ENCODE measurements at regions not wholly inside any gene's neighbourhood (a gene's known extent, or its start where the extent isn't known, plus 50 kb on each side); places are given as distances from the start of the nearest gene placed in this dataset.

- Histone ChIP-seq H4K8ac (replicated peaks; ENCODE audit: insufficient read length, low read depth, low read length) (no peak overlapping the region), H2BK120ac (ENCODE audit: low read depth, low read length, poor library complexity, severe bottlenecking) (no peak overlapping the region)
Measured at GRCh38 chr1:47650205-47650604, 212.4 kb downstream of the FOXD2 start.

More at GRCh38 chr1:47650205-47650604, 212.4 kb downstream of the FOXD2 start:
- no peaks in the 10 kb centered on the region for H3K79me1 ChIP-seq (ENCODE audit: insufficient read depth, low read depth, low read length, poor library complexity, severe bottlenecking)
- no peak overlapping the region for H3K56ac ChIP-seq (ENCODE audit: insufficient read length, low read depth, low read length)
- Mint-ChIP-seq H3K36me3 (ENCODE audit: insufficient read depth in 1 of 3, low read depth in 3 of 3) (no peaks in the 10 kb centered on the region), H3K4me3 (no peak overlapping the region), H3K4me1 (0 out of 4 replicates have a peak, but pooled peaks cover 0 to 4% of the 10 kb centered on the region in 2 experiments), H3K27me3 (ENCODE audit: low read depth) (peaks cover 31% of the 10 kb centered on the region), H3K9me3 (no peaks in the 10 kb centered on the region), H3K27ac (no peak overlapping the region; a peak in 2 of 7 replicates)
- H3K23me2 ChIP-seq (ENCODE audit: insufficient read length, low read depth, low read length, poor library complexity, severe bottlenecking), result no peaks in the 10 kb centered on the region
- no peak overlapping the region for H3K23ac ChIP-seq (ENCODE audit: insufficient read length, low read depth, low read length)
- H4K91ac ChIP-seq (ENCODE audit: insufficient read length, low read depth, low read length), result no peak overlapping the region
- H2BK15ac ChIP-seq (ENCODE audit: low read depth, low read length), result no peak overlapping the region
- H2BK20ac ChIP-seq (ENCODE audit: low read depth, low read length, poor library complexity, severe bottlenecking), result no peak overlapping the region
- TF ChIP-seq, protein P1, sequence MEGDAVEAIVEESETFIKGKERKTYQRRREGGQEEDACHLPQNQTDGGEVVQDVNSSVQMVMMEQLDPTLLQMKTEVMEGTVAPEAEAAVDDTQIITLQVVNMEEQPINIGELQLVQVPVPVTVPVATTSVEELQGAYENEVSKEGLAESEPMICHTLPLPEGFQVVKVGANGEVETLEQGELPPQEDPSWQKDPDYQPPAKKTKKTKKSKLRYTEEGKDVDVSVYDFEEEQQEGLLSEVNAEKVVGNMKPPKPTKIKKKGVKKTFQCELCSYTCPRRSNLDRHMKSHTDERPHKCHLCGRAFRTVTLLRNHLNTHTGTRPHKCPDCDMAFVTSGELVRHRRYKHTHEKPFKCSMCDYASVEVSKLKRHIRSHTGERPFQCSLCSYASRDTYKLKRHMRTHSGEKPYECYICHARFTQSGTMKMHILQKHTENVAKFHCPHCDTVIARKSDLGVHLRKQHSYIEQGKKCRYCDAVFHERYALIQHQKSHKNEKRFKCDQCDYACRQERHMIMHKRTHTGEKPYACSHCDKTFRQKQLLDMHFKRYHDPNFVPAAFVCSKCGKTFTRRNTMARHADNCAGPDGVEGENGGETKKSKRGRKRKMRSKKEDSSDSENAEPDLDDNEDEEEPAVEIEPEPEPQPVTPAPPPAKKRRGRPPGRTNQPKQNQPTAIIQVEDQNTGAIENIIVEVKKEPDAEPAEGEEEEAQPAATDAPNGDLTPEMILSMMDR (conservative IDR thresholded peaks at IDR 0.05), result no peak
- no peak overlapping the region for H3K18ac ChIP-seq (ENCODE audit: insufficient read length, low read depth, low read length)
- no peak overlapping the region for H2BK5ac ChIP-seq (ENCODE audit: insufficient read length, low read length)
- H4K20me1 ChIP-seq (ENCODE audit: control insufficient read depth, insufficient read depth, insufficient read length), result no peaks in the 10 kb centered on the region
- H3K27me3 ChIP-seq (ENCODE audit: insufficient read depth, low read length), result no peaks in the 10 kb centered on the region; the same call in 1 of the 2 replicates
- H3K9ac ChIP-seq (ENCODE audit: extremely low read depth, insufficient read length, low read length), result no peak overlapping the region
- no peak overlapping the region for H4K5ac ChIP-seq (ENCODE audit: insufficient read length, low read depth, low read length)
- H2BK12ac ChIP-seq (ENCODE audit: insufficient read length, low read depth, low read length), result no peak overlapping the region
- DNase-seq, result peak; percentile 16
- H3K4ac ChIP-seq (ENCODE audit: low read depth, low read length), result no peak overlapping the region
- 0 out of 2 replicates have a peak, but pooled peaks cover 2% of the 10 kb centered on the region for H3K4me1 ChIP-seq (ENCODE audit: insufficient read depth, low read length)
- H2AFZ ChIP-seq (ENCODE audit: low read length), result no peak overlapping the region
- no peak overlapping the region for H3K27ac ChIP-seq (ENCODE audit: insufficient read length, low read depth, low read length)
- no peaks in the 10 kb centered on the region for H3K79me2 ChIP-seq (ENCODE audit: insufficient read depth, low read length)
- no peak overlapping the region for H3T11ph ChIP-seq (ENCODE audit: low read length)
- no peak overlapping the region for H3K4me2 ChIP-seq (ENCODE audit: insufficient read depth, insufficient read length, low read length)
- WGBS (ENCODE audit: extremely low coverage, insufficient read length, low lambda C conversion rate), result no CpG with 5 or more reads among the region's 7 CpGs
- H3K14ac ChIP-seq (ENCODE audit: insufficient read depth, low read length), result no peak overlapping the region
- H3K9me3 ChIP-seq (ENCODE audit: control insufficient read depth, low read depth, low read length), result no peaks in the 10 kb centered on the region
- H2AK5ac ChIP-seq (ENCODE audit: insufficient read length, low read length), result no peak overlapping the region

Data from H9 (cell line).